T-helper 2 cell (primary cell): ENCODE measurements at regions not wholly inside any gene's neighbourhood (a gene's known extent, or its start where the extent isn't known, plus 50 kb on each side); places are given as distances from the start of the nearest gene placed in this dataset.
"Not testable (repeated sequence)": the region's sequence is repeated elsewhere in the genome, so short reads cannot be mapped to it uniquely, and the experiment has no call there.

ENCODE experiments used
- DNase-seq, 5 experiments: peaks; one replicate each; pipeline versions ENCODE4 v3.0.0 to v3.0.0-alpha.2; 2012 to 2022

DNA sequence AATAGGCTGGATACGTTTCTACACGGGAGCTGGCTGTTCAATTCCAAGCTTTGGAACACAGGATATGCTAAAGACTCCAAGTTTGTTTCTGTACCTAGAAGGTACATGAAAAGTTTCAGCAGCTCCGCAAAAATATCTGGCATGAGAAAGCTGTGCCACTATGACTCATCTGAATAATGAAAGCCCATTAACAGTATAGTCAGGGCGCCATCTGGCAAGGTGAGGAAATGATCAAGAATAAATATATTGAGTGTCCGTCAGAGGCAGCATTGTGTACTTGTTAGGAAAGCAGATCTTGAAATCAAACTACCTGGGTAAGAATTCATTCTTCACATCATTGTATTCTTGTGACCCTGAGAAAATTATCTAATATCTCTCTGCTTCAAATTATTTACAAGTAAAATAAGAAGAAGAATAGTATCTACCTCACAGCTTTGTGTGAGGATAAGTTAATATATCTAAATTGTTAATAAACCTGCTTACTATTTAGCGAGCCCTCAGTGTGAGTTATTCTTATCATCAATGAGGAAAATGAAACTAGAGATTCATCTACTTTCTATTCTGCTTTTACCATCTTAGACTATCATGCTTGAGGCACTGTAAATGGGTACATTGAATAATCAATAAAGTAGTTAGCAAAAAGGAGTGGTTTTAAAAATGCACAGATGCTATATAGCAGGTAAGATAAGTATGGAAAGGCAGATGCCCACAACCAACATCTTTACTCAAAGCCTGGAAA, 53.5 kb downstream of the FSCB start:
- no peak for DNase-seq

DNA sequence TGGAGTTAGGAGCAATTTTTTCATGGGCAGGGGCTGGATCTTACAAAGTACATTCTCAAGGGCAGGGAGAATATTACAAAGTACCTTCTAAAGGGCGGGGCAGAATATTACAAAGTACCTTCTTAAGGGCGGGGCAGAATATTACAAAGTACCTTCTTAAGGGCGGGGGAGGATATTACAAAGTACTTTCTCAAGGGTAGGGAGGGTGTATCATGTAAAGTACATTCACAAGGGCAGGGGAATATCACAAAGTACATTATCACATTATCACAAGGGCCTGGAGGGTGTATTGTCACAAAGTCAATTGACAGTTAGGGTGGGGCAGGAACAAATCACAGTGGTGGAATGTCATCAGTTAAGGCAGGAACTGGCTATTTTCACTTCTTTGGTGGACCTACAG, 56.9 kb downstream of the FSCB start:
- not testable (repeated sequence) for DNase-seq

DNA sequence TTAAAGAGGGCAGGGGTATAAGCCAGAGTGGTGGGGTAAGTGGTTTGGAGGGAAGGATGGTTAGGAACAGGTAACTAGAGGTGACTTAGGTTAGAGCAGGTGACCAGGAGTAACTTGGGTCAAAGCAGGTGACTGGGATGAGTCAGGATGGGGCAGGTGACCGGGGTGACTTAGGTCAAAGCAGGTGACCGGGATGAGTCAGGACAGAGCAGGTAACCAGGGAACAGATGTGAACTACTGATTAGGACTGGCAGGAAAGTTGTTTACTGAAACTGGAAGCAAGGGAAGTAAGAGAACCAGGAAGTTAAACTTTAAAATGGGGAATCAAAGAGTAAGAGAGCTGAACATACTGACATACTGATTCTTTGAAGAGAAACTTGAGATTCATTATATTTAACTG, 57.4 kb downstream of the FSCB start:
- DNase-seq, result no peak

DNA sequence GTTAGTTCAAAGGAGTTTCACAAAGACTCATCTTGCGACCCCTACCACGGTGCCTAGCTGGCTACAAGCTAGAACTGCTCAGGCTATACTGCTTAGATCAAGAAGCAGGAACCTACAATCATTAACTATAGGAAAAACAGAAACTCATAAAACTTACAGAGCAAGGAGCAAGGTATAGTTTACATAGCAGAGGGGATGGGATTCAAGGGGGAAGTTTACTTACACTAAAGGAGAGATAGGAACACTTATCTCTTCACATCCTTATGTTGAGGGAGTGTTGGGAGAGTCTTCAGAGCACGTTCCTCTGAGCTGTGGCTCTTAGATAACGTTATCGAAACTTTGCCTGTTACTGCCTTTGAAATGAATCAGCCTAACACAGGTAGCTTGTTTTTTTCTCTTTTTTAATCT, 58.1 kb downstream of the FSCB start:
- DNase-seq, result no peak

DNA sequence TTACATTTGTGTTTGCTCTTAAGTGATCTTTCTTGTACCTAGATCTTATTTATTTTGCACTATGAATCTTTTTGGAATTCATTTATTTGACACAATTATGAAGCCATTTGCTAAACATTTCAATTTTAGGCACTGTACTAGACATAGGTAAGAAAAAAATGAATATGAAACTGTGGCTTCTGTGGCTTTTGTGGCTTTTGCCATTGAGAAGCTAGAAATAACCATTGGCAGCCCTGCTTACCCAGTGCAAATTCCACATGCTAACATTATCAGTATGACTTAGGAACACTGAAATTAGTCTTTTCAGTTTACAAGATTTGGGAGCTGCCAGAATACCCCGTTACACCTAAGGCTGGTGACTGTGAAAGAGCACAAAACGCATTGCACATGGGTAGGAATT, 60.1 kb downstream of the FSCB start:
- DNase-seq, result no peak

DNA sequence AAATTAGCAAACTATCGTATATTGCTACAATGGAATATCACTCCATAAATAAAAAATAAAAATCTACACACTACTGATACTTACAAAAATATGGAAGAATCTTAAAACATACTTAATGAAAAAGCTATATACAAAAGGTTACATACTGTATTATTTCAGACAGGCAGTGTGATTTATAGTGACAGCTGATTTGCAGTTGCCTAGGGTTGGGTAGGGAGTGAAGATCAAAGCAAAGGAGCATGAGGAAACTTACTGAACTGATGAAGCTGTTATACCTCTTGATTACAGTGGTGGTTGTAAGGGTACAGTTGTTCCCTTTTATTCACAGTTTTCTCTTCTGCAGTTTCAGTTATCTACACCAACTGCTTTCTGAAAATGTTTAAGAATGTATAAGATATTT, 62.6 kb downstream of the FSCB start:
- DNase-seq, result no peak

DNA sequence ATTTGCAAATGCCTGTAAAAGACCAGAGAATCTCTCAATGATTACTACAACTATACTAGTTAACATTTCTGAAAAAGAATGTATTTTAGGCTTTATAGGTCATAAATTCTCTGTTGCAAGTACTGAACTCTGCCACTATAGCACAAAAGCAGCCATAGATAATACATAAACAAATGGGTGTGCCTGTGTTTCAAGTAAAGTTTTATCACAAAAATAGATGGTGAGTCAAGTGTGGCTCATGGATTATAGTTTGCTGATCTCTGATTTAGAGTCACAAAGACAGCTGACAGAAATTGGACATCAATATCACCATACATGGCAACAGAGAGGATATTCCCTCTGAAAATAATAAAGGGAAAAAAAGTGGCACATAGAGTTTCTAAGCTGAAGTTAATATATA, 68.1 kb downstream of the FSCB start:
- no peak for DNase-seq

DNA sequence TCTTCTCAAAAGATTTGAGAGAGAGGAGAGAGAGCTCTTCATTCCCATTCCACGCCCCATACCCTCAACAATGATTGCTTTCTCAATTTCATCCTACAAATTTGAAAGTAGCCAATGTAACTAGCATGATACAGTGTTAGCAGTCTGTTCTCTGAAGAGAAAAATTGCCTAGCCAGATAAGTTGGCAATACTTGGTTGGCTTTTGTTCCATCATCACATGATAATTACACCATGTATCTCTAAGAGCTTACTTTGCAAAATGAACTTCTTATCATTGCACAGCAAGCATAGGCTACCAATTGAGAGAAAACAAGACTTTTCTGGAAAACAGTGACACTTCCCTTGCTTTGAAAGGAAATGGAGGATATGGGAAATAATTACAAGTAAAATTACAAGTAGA, 68.9 kb downstream of the FSCB start:
- no peak for DNase-seq

DNA sequence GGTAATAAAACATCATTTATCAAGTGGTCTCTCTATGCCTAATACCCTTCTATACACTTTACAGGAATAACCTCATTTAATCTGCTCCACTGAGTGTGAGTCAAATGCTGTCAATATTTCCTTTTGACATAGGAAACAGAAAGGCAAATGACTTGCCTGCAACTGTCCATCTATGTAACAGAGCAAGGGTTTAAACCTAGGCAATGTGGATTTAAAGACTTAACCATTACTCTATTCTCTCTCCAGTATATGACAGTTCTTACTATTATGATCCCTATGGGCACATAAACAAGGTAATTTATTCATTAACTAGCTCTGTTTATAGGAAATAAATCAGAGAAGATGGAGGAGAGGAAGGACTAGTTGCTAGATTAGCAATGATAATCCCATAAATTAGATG, 70.6 kb downstream of the FSCB start:
- no peak for DNase-seq

DNA sequence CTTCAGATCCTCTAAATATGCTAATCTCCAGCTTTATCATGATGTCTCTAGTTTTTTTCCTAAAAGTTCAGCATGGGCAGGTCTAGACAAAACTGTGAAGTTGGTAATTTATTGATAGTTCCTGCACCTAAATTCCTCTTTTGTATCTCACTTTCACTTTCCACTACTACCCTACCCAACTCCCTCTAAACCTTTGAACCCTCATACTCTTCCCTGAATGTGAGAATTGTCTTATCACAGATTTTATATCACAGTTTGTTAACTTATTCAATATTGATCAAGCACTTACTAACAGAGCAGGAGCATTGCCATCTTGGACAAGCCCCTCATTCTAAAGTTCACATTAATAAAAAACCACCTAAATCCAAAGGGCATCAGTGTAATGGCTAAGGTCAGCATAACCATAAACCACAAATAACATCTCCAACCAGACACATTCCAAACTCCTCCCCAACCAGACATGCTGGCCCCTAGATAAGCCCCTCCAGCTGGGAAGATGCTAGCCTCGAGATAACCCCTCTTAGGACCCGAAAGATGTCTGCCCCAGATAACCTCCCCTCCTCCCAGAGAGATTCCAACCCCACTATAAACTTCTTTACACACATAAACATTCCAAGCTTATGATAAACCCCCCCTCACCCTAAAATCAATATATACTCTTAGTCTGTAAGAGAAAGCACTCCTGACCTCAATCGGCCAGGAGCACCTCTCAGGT, 78.7 kb downstream of the FSCB start:
- DNase-seq, result no peak

DNA sequence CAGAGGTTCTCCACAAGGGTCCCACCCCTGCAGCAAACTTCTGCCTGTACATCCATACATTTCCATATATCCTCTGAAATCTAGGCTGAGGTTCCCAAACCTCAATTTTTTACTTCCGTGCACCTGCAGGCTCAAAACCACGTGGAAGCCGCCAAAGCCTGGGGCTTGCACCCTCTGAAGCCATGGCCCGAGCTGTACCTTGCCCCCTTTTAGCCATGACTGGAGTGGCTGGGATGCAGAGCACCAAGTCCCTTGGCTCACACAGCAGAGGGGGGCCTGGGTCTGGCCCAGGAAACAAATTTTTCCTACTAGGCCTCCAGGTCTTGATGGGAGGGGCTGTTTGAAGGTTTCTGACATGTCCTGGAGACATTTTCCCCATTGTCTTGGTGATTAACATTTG, 84.4 kb downstream of the FSCB start:
- DNase-seq, result no peak

DNA sequence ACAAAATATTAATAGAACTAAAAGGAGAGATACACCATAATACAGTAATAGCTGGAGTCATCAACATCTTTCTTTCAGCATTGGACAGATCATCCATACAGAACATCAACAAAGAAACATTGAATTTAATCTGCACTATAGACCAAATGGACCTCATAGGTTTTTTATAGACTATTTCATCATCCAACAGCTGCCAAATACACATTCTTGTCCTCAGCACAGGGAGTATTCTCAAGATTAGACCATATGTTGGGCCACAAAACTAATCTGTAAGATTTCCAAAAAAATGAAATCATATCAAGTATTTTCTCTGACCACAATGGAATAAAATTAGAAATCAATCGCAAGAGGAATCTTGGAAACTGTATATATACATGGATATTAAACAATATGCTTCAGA, 86.9 kb downstream of the FSCB start:
- DNase-seq, result no peak

DNA sequence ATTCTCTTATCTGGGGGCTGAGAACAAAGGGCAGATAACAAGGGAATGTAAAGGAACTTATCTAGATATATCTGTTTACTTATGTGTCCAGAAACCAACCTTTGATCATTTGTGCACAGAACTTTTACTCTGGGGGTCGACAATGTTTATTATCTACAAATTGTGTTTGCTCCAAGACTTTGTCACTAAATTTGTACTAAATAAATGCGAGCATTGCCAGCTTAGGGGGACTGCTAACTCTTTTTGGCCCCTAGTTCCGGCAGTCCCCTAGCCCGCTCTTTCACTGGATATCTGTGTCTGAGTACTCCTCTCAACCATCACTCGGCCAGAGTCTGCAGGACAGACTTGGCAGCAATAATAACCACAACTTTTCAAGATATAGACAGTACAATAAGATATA, 88.2 kb downstream of the FSCB start:
- DNase-seq, result no peak

DNA sequence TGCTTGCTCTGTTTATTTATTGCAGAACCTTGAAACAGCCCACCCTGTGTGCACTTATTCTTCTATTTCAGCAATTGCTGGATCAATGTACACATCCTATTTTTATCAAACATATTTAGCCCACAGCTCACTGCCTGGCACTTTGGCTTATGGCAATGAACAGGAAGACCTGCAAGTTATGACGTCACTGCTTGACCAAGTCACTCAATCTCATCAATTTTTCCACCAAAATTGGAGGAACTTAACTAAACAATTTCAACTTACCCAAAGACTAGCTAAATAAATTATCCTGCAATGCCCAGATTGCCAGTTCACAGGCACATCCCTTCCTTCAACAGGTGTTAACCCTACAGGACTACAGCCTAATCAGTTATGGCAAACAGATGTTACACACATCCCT, 89.3 kb downstream of the FSCB start:
- no peak for DNase-seq

DNA sequence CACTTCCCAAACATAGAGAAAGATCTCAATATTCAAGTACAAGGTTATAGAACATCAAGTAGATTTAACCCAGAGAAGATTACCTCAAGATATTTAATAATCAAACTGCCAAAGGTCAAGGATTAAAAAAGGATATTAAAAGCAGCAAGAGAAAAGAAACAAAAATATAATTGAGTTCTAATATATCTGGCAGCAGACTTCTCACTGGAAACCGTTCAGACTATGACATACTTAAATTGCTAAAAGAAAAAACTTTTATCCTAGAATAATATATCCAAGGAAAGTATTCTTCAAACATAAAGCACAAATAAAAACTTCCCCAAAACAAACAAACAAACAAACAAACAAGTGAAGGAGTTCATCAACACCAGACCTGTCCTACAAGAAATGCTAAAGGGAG, 92.4 kb downstream of the FSCB start:
- DNase-seq, result no peak

DNA sequence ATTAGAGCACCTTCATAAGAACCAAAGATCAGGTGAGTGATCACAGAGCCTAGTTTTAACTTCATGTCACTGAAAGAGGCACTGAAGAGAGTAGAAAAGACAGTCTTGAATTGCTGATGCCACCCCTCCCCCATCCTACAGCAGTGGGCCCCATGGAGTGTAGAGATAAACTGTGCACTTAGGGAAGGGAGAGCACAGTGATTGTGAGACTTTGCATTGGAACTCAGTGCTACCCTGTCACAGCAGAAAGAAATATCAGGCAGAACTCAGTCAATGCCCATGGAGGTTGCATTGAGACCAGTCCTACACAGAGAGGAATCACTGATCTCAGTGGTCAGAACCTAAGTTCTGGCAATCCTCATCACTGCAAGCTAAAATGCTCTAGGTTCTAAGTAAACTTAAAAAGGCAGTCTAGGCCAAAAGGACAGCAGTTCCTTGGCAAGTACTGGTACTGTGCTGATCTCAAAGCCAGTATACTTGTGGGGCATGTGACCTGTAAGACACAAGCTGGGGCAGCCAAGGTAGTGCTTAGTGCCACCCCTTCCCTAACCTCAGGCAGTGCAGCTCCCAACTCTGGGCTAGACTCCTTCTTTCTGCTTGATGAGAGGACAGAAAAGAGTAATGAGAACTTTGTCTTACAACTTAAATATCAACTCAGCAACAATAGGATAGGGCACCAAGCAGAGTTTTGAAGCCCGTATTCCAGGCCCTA, 94.1 kb downstream of the FSCB start:
- no peak for DNase-seq

DNA sequence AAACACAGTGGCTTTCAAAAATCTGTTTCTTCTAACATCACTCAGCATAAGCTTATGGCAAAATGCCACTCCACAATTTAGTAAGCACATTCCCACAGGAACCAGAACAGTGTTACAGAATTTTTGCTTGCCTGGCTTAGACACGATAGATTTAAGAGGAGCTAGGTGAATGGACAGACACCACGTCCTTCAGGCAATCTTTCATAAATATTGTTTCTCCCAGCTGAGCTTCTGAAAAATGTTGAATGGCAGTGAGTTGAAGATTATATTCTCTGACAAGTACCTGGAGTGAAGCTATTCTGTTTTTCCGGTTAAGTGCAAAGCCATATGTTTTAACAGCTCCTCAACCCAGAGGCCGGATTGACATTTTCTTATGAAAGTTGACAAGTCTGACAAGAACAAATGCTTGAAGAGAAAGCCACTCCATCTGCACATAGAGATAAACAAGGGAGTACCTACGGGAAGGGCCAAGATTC, 102.0 kb downstream of the FSCB start:
- no peak for DNase-seq

DNA sequence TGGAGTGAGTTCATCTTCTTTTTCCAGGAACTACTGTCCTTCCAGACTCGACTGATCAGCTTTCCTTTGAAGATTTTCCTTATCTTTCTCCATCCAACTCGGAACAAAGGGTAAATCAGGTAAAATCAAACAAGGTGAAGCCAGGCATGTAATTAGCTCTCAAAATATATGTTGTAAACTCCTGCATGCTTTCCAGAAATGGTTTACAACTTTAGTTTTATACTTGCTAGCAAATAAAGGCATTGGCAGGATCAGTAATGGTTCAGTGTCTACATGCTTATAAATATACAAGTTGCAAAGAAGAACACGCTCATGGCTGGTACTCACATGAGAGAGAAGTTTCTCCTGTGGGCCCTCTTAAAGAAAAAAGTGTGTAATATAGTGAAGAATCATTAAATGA, 102.5 kb downstream of the FSCB start:
- no peak for DNase-seq

DNA sequence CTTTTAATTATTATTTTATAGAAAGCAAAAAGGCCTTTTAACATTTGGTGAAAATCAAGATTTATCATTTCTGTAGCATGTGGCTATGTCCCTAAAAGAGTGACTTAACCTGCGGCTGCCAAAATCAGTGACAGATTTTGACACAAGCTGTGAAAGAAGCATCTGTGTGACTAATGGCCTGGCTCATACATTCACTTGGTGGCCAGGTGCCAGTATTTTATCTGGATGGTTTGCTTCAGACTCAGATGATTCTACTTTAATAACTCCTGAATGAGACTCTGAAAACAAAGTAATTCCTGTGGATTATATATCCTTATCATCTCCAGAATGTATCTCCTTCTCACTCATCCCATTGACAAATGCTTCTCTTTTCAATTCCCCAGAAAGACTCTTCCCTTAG, 103.0 kb downstream of the FSCB start:
- no peak for DNase-seq

DNA sequence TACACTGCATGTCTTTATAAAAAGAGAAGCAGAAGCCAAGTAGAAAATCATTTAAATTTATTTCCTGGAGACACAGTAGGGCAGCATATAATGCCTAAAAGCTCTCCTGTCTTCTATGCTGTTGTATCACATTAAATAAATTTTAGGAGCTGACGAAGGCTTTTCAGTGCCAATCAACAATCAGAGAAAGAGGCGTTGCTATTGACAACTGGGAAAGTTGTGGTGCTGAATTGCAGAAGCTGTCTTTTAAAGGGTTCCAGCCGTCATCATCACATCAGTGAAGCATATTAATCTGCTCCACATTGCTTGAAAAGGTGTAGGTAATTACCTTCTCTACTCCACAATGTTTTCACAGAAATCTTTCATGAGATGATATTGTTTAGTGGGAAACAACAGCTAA, 103.9 kb downstream of the FSCB start:
- DNase-seq, result no peak

DNA sequence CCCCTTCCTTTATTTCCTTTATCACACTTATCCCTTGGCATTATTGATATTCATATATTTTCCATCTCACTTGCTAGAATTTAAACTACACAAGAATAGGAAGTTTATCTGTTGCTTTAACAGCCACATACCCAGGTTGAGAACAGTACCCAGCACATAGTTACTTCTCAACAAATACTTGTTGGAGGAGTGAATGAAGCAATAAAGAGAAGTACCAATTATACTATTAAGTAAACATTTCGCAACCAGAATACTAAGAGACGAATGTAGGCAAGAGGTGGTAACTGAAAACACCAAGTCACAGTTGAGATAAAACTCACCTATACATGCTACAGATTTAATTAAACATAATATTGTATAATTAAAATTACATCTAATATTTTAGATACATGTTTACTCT, 110.9 kb downstream of the FSCB start:
- DNase-seq, result no peak

DNA sequence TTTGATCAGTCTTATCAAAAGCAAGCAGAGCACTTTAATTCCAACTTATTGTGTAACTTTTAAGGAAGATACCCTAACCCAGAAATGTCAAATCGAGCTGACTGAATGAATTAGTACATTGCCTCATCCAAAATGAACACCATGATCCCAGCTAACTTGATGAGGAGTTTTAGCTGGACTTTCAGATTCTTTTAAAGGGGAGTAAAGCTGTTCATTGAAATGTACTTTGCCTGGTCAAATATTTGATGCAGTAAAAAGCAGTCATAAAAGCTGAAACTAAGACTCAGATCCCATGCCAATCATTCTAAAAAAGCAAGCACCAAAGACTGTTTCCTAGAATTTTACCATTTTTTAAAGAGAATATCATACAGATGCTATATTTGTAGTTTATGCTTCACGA, 114.1 kb downstream of the FSCB start:
- DNase-seq, result no peak

DNA sequence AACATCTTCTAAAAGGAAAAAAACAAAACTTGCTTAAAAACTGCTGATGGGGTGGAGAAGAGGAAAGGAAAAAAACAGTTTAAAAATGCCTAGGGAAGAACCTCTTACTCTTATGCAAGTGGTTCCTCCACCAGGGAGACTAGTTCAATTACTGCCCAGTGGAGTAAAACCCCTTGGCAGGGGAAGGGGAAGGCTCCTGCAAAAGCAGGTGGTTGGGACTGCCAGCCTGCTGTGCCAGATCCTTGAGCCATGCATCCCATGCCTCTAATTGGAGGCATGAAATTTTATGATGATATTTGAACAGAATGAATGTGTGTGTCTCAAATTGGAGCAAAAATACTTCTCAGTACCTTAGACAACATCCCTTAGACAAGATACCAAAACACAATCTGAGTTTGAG, 118.8 kb downstream of the FSCB start:
- no peak for DNase-seq

DNA sequence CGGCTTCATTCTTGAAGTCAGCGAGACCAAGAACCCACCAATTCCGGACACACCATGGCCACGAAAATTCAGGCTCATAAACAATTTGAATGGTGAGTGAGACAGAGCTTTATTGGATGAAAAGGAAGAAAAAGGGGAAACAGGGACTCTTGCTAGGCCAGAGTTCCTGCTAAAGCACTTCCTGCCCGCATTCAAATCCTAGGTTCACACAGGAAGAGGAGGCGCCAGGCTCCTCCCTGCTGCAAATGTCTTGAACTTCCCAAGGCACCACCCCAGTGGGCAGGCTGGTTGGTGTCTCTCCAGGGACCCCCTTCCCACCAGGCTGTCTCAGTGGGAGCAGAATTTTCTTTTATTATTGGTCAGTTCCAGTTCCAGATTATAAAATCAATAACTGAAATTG, 121.2 kb downstream of the FSCB start:
- DNase-seq, result no peak
